H9 (cell line): ENCODE measurements at regions not wholly inside any gene's neighbourhood (a gene's known extent, or its start where the extent isn't known, plus 50 kb on each side); places are given as distances from the start of the nearest gene placed in this dataset.
"Not testable (repeated sequence)": the region's sequence is repeated elsewhere in the genome, so short reads cannot be mapped to it uniquely, and the experiment has no call there.

Experiments used
- DNase-seq: peaks from one replicate; pipeline ENCODE4 v3.0.0-alpha.2; 2017
- H2AFZ ChIP-seq: one replicate; pipeline ENCODE4 v1.6.1; 2013; ENCODE audit warnings: mild to moderate bottlenecking, low read length, control low read depth, moderate library complexity
- H2AK5ac ChIP-seq: 2 replicates; pipeline ENCODE4 v1.6.1; 2013; ENCODE audit warnings: low read length, control low read depth, mixed read lengths; ENCODE audit not compliant: insufficient read length
- H2BK120ac ChIP-seq: one replicate; pipeline ENCODE4 v1.6.1; 2013; ENCODE audit warnings: low read depth, mild to moderate bottlenecking, low read length, control low read depth, inconsistent platforms; ENCODE audit not compliant: poor library complexity, severe bottlenecking
- H2BK12ac ChIP-seq: 2 replicates; pipeline ENCODE4 v1.6.1; 2013; ENCODE audit warnings: low read length, control low read depth, mixed read lengths, low read depth; ENCODE audit not compliant: insufficient read length
- H2BK15ac ChIP-seq: 2 replicates; pipeline ENCODE4 v1.6.1; 2013; ENCODE audit warnings: low read depth, low read length, control low read depth
- H2BK20ac ChIP-seq: one replicate; pipeline ENCODE4 v1.6.1; 2013; ENCODE audit warnings: low read depth, mild to moderate bottlenecking, low read length, control low read depth, inconsistent platforms; ENCODE audit not compliant: poor library complexity, severe bottlenecking
- H2BK5ac ChIP-seq: 2 replicates; pipeline ENCODE4 v1.6.1; 2013; ENCODE audit warnings: low read length, control low read depth, mixed read lengths; ENCODE audit not compliant: insufficient read length
- H3K14ac ChIP-seq: 2 replicates; pipeline ENCODE4 v1.6.1; 2013; ENCODE audit warnings: low read length, control low read depth; ENCODE audit not compliant: insufficient read depth
- H3K18ac ChIP-seq: 2 replicates; pipeline ENCODE4 v1.6.1; 2013; ENCODE audit warnings: low read depth, mild to moderate bottlenecking, mixed read lengths, low read length, control low read depth; ENCODE audit not compliant: insufficient read length
- H3K23ac ChIP-seq: 2 replicates; pipeline ENCODE4 v1.6.1; 2013; ENCODE audit warnings: low read length, control low read depth, mixed read lengths, low read depth; ENCODE audit not compliant: insufficient read length
- H3K23me2 ChIP-seq: 2 replicates; pipeline ENCODE4 v1.6.1; 2013; ENCODE audit warnings: low read depth, mild to moderate bottlenecking, mixed read lengths, low read length, control low read depth; ENCODE audit not compliant: insufficient read length, poor library complexity, severe bottlenecking
- H3K27ac ChIP-seq: 2 replicates; pipeline ENCODE4 v1.5.1; 2013; ENCODE audit warnings: low read length, control low read depth, mixed read lengths, low read depth; ENCODE audit not compliant: insufficient read length
- H3K27me3 ChIP-seq: 2 replicates; pipeline ENCODE4 v1.6.1; 2013; ENCODE audit warnings: low read length, control low read depth, inconsistent platforms; ENCODE audit not compliant: insufficient read depth
- H3K4ac ChIP-seq: 2 replicates; pipeline ENCODE4 v1.6.1; 2013; ENCODE audit warnings: low read depth, mild to moderate bottlenecking, control low read depth, inconsistent platforms, low read length, moderate library complexity
- H3K4me1 ChIP-seq: 2 replicates; pipeline ENCODE4 v1.6.1; 2013; ENCODE audit warnings: low read length, control low read depth, inconsistent platforms; ENCODE audit not compliant: insufficient read depth
- H3K4me2 ChIP-seq: 2 replicates; pipeline ENCODE4 v1.6.1; 2013; ENCODE audit warnings: low read length, control low read depth, mixed read lengths; ENCODE audit not compliant: insufficient read length, insufficient read depth
- H3K56ac ChIP-seq: 2 replicates; pipeline ENCODE4 v1.6.1; 2013; ENCODE audit warnings: low read depth, mild to moderate bottlenecking, mixed read lengths, low read length, control low read depth; ENCODE audit not compliant: insufficient read length
- H3K79me1 ChIP-seq: 2 replicates; pipeline ENCODE4 v1.6.1; 2013; ENCODE audit warnings: low read depth, mild to moderate bottlenecking, moderate library complexity, low read length, control low read depth, inconsistent platforms; ENCODE audit not compliant: insufficient read depth, poor library complexity, severe bottlenecking
- H3K79me2 ChIP-seq: 2 replicates; pipeline ENCODE4 v1.6.1; 2013; ENCODE audit warnings: low read length, control low read depth, inconsistent platforms; ENCODE audit not compliant: insufficient read depth
- H3K9ac ChIP-seq: 2 replicates; pipeline ENCODE4 v1.6.1; 2013; ENCODE audit warnings: low read length, control low read depth, mixed read lengths; ENCODE audit not compliant: insufficient read length; ENCODE audit errors: extremely low read depth
- H3K9me3 ChIP-seq: one replicate; pipeline ENCODE4 v1.6.1; 2013; ENCODE audit warnings: low read depth, low read length, inconsistent platforms; ENCODE audit not compliant: control insufficient read depth
- H3T11ph ChIP-seq: one replicate; pipeline ENCODE4 v1.6.1; 2013; ENCODE audit warnings: mild to moderate bottlenecking, low read length, control low read depth, inconsistent platforms
- H4K20me1 ChIP-seq: one replicate; pipeline ENCODE4 v1.6.1; 2013; ENCODE audit not compliant: control insufficient read depth, insufficient read length, insufficient read depth
- H4K5ac ChIP-seq: 2 replicates; pipeline ENCODE4 v1.6.1; 2013; ENCODE audit warnings: low read depth, mild to moderate bottlenecking, mixed read lengths, low read length, control low read depth; ENCODE audit not compliant: insufficient read length
- H4K8ac ChIP-seq: replicated peaks from 2 replicates; pipeline ENCODE4 v1.6.1; 2013; ENCODE audit warnings: low read length, control low read depth, mixed read lengths, low read depth; ENCODE audit not compliant: insufficient read length
- H4K91ac ChIP-seq: 2 replicates; pipeline ENCODE4 v1.6.1; 2013; ENCODE audit warnings: low read depth, mild to moderate bottlenecking, moderate library complexity, mixed read lengths, low read length, control low read depth; ENCODE audit not compliant: insufficient read length
- H3K27ac Mint-ChIP-seq, 3 experiments: 2 replicates in 2 of 3; 3 replicates in 1 of 3; pipeline ENCODE4 v1.8.0; 2020 to 2021; ENCODE audit warnings: mixed read lengths in 3 of 3, mild to moderate bottlenecking in 1 of 3, moderate library complexity in 1 of 3
- H3K27me3 Mint-ChIP-seq: 2 replicates; pipeline ENCODE4 v1.8.0; 2021; ENCODE audit warnings: low read depth, mild to moderate bottlenecking, moderate library complexity, mixed read lengths
- H3K36me3 Mint-ChIP-seq, 3 experiments: 2 replicates in 2 of 3; 3 replicates in 1 of 3; pipeline ENCODE4 v1.8.0; 2020 to 2021; ENCODE audit warnings: low read depth in 3 of 3, mixed read lengths in 3 of 3; ENCODE audit not compliant: insufficient read depth in 1 of 3
- H3K4me1 Mint-ChIP-seq, 2 experiments: 2 replicates each; pipeline ENCODE4 v1.8.0; 2020; ENCODE audit warnings: mixed read lengths in 2 of 2
- H3K4me3 Mint-ChIP-seq, 2 experiments: 2 replicates in 1 of 2; 3 replicates in 1 of 2; pipeline ENCODE4 v1.8.0; 2020 to 2021; ENCODE audit warnings: mild to moderate bottlenecking in 2 of 2, mixed read lengths in 2 of 2, moderate library complexity in 1 of 2
- H3K9me3 Mint-ChIP-seq, 2 experiments: 2 replicates in 1 of 2; 3 replicates in 1 of 2; pipeline ENCODE4 v1.8.0; 2020; ENCODE audit warnings: mild to moderate bottlenecking in 2 of 2, mixed read lengths in 2 of 2, moderate library complexity in 1 of 2
- CTCF ChIP-seq: fragments of 200-600 bp; sonication (generic); conservative IDR thresholded peaks from 3 replicates; pipeline ENCODE4 v1.8.0; 2021; ENCODE audit warnings: antibody characterized with exemption, mild to moderate bottlenecking
- WGBS: extraction: QIAGEN DNeasy Blood & Tissue Kit; methylation state at CpG from one replicate; pipeline ENCODE4 v1.1.7; 2013; ENCODE audit warnings: missing lambda C conversion rate, low lambda C conversion rate, mixed read lengths; ENCODE audit not compliant: insufficient read length; ENCODE audit errors: extremely low coverage; 5-methylcytosine and 5-hydroxymethylcytosine counted together

DNA sequence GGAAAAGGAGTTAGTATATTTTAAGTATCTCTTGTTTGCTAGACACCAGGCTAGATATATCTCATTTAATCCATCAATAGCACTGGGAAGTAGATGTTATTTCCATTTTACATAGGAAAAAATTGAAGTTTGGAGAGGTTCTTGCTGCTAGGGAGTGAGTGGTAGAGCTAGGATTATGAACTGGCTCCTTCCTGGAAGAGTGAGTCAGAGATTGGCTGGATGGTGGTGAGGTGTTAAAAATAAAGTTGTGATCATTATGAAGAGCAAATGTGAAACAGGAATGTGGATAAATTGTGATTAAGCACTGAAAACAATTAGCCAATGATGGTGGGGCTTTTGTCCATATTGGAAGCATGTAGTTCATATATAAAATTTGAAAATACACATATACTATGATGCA lies 234.2 kb downstream of the WNT5A start:
- peaks cover 1% of the 10 kb centered on the region for H3K27me3 Mint-ChIP-seq

GRCh38 chr3:55249156-55249555 lies 237.9 kb downstream of the WNT5A start:
- whole genome bisulfite sequencing, result no CpG with 5 or more reads among the region's 6 CpGs
- not testable (repeated sequence) for H4K20me1 ChIP-seq, H3K27me3 Mint-ChIP-seq, H2BK120ac ChIP-seq, H3K4me2 ChIP-seq, H2BK15ac ChIP-seq, H2AFZ ChIP-seq, H3K27me3 ChIP-seq, H2BK12ac ChIP-seq, H4K8ac ChIP-seq, H3K14ac ChIP-seq, H3K27ac ChIP-seq, H4K91ac ChIP-seq, H3K23ac ChIP-seq, H3K4me1 ChIP-seq, H3T11ph ChIP-seq, H3K4ac ChIP-seq, H4K5ac ChIP-seq, H3K56ac ChIP-seq, H3K79me2 ChIP-seq, H2BK5ac ChIP-seq, H3K4me3 Mint-ChIP-seq, H3K79me1 ChIP-seq, H2BK20ac ChIP-seq, H3K18ac ChIP-seq, DNase-seq, H3K9ac ChIP-seq, H3K9me3 ChIP-seq, H3K23me2 ChIP-seq, H2AK5ac ChIP-seq, H3K4me1 Mint-ChIP-seq
- H3K9me3 Mint-ChIP-seq, result peaks cover 17 to 22% of the 10 kb centered on the region in 2 experiments
- peak overlapping the region in 1 of 3 experiments; percentile 49; a peak in 1 of 7 replicates for H3K27ac Mint-ChIP-seq
- peaks cover 9 to 17% (median 12%) of the 10 kb centered on the region in 3 experiments for H3K36me3 Mint-ChIP-seq

More for the DNA sequence above, 234.2 kb downstream of the WNT5A start:
- Histone ChIP-seq H3K79me2 (no peaks in the 10 kb centered on the region), H3K27me3 (no peaks in the 10 kb centered on the region), H3K23ac (no peak overlapping the region), H3K4me2 (no peak overlapping the region), H3K23me2 (no peaks in the 10 kb centered on the region), H4K5ac (no peak overlapping the region), H3K14ac (no peak overlapping the region), H4K20me1 (no peaks in the 10 kb centered on the region), H3K9me3 (no peaks in the 10 kb centered on the region), H3K18ac (no peak overlapping the region), H2BK20ac (no peak overlapping the region), H2BK15ac (no peak overlapping the region), H3K56ac (no peak overlapping the region), H3K79me1 (no peaks in the 10 kb centered on the region), H2AK5ac (no peak overlapping the region), H4K91ac (no peak overlapping the region), H2AFZ (no peak overlapping the region), H2BK12ac (no peak overlapping the region), H4K8ac (no peak overlapping the region), H3K4ac (no peak overlapping the region), H3K4me1 (no peaks in the 10 kb centered on the region), H3K9ac (no peak overlapping the region), H2BK120ac (no peak overlapping the region), H3T11ph (no peak overlapping the region), H2BK5ac (no peak overlapping the region), H3K27ac (no peak overlapping the region)
- Mint-ChIP-seq H3K4me3 (no peak overlapping the region), H3K4me1 (peaks cover 2 to 8% of the 10 kb centered on the region in 2 experiments; a peak in 2 of 4 replicates), H3K36me3 (peaks cover 8 to 14% (median 11%) of the 10 kb centered on the region in 3 experiments), H3K27ac (no peak overlapping the region), H3K9me3 (peaks cover 15 to 20% of the 10 kb centered on the region in 2 experiments)
- TF ChIP-seq CTCF, result no peak
- DNase-seq, result no peak
